ENCODE measurements at regions not wholly inside any gene's neighbourhood (a gene's known extent, or its start where the extent isn't known, plus 50 kb on each side); places are given as distances from the start of the nearest gene placed in this dataset.

DNA sequence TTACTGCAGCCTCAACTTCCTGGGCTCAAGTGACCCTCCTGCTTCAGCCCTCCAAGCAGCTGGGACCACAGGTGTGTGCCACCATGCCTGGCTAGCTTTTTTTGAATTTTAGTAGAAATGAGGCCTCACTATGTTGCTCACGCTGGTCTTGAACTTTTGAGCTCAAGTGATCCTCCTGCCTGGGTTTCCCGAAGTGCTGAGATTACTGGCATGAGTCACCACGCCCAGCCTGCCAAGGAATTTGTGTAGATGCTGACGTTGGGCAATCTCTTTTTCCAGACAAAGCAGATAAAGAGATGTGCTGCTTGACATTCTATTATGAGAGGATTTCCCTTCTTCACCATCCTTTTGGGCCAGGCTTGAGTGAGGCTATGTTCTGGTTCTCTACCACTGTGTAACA is 254.5 kb upstream of the RPS6KA3 start:
- Histone ChIP-seq H3K4me1 (ENCODE audit: control insufficient read depth, insufficient read depth, low read length) (no peaks in the 10 kb centered on the region), H3K27me3 (ENCODE audit: control insufficient read depth, insufficient read depth, low read length, poor library complexity, severe bottlenecking) (no peaks in the 10 kb centered on the region), H3K27ac (ENCODE audit: low read depth, low read length) (no peak overlapping the region), H3K36me3 (ENCODE audit: control insufficient read depth, insufficient read depth, low read length) (no peaks in the 10 kb centered on the region), H3K9me3 (ENCODE audit: control insufficient read depth, low read length) (no peaks in the 10 kb centered on the region), H3K4me3 (ENCODE audit: low read length) (no peak overlapping the region), H3K9ac (ENCODE audit: extremely low read depth, low read length, poor library complexity, severe bottlenecking) (no peak overlapping the region)
- Mint-ChIP-seq H3K36me3 (ENCODE audit: low read depth) (no peaks in the 10 kb centered on the region), H3K27ac (no peak overlapping the region), H3K4me1 (peaks cover 2% of the 10 kb centered on the region), H3K27me3 (ENCODE audit: insufficient read depth) (peaks cover 9% of the 10 kb centered on the region), H3K4me3 (no peak overlapping the region), H3K9me3 (no peaks in the 10 kb centered on the region)
- DNase-seq = no peak
- TF ChIP-seq, protein P1, sequence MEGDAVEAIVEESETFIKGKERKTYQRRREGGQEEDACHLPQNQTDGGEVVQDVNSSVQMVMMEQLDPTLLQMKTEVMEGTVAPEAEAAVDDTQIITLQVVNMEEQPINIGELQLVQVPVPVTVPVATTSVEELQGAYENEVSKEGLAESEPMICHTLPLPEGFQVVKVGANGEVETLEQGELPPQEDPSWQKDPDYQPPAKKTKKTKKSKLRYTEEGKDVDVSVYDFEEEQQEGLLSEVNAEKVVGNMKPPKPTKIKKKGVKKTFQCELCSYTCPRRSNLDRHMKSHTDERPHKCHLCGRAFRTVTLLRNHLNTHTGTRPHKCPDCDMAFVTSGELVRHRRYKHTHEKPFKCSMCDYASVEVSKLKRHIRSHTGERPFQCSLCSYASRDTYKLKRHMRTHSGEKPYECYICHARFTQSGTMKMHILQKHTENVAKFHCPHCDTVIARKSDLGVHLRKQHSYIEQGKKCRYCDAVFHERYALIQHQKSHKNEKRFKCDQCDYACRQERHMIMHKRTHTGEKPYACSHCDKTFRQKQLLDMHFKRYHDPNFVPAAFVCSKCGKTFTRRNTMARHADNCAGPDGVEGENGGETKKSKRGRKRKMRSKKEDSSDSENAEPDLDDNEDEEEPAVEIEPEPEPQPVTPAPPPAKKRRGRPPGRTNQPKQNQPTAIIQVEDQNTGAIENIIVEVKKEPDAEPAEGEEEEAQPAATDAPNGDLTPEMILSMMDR (conservative IDR thresholded peaks at IDR 0.05) = no peak
- 88 to 100% methylated on average over 2 to 4 of the region's 4 CpGs for WGBS, 2 experiments (ENCODE audit: insufficient coverage in 1 of 2, insufficient read length in 1 of 2)

DNA sequence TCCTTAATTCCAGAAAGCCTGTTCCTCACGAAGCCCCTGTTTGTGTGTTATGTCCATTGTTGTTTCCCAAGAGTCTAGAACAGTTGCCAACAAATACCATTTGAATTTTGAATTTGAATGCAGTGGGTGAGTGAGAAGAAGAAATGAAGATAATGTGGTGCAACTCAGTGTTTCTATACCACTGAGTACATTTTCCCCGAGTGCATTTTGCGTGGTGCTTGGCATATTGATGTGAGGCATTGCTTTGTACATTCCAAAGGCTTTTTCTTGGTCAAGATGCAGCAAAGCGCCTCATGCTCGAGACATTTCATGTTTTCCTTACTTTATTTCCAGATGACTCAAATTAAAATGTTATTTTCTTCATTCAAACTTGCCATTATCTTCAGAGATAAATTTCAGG is 253.1 kb upstream of the RPS6KA3 start:
- TF ChIP-seq, protein P1 (conservative IDR thresholded peaks at IDR 0.05) = no peak
- H3K4me3 Mint-ChIP-seq = no peak overlapping the region
- Histone ChIP-seq H3K4me1 (ENCODE audit: control insufficient read depth, insufficient read depth, low read length) (no peaks in the 10 kb centered on the region), H3K9ac (ENCODE audit: extremely low read depth, low read length, poor library complexity, severe bottlenecking) (no peak overlapping the region), H3K27ac (ENCODE audit: low read depth, low read length) (no peak overlapping the region), H3K36me3 (ENCODE audit: control insufficient read depth, insufficient read depth, low read length) (no peaks in the 10 kb centered on the region), H3K9me3 (ENCODE audit: control insufficient read depth, low read length) (no peaks in the 10 kb centered on the region), H3K27me3 (ENCODE audit: control insufficient read depth, insufficient read depth, low read length, poor library complexity, severe bottlenecking) (no peaks in the 10 kb centered on the region), H3K4me3 (ENCODE audit: low read length) (no peak overlapping the region)
- H3K27me3 Mint-ChIP-seq (ENCODE audit: insufficient read depth) = peaks cover 9% of the 10 kb centered on the region
- WGBS, 2 experiments (ENCODE audit: insufficient coverage in 1 of 2, insufficient read length in 1 of 2) = 96 to 100% methylated on average over 1 to 5 of the region's 5 CpGs
- no peak overlapping the region for H3K27ac Mint-ChIP-seq
- peaks cover 1% of the 10 kb centered on the region for H3K9me3 Mint-ChIP-seq
- DNase-seq = no peak
- H3K36me3 Mint-ChIP-seq (ENCODE audit: low read depth) = no peaks in the 10 kb centered on the region
- H3K4me1 Mint-ChIP-seq = peaks cover 2% of the 10 kb centered on the region

DNA sequence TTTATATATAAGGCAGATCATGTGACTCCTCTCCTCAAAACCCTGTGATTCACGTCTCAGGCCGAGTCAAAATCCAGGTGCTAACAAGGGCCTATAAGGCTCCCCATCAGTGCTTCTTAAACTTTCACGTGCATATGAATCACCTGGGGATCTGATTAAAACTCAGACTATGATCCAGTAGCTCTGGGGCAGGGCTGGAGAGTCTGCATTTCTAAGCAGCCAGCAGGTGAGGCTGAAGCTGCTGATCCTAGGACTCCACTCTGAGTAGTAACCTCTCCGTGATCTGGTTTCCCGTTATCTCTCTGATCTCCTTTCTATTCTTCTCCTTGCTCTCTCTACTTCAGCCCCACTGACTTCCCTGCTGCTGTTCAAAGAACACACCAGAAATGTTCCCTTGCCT is 252.4 kb upstream of the RPS6KA3 start:
- no peak overlapping the region for H3K4me3 ChIP-seq (ENCODE audit: low read length)
- no peaks in the 10 kb centered on the region for H3K27me3 ChIP-seq (ENCODE audit: control insufficient read depth, insufficient read depth, low read length, poor library complexity, severe bottlenecking)
- Mint-ChIP-seq H3K4me1 (peaks cover 2% of the 10 kb centered on the region), H3K4me3 (no peak overlapping the region), H3K27ac (no peak overlapping the region), H3K9me3 (peaks cover 1% of the 10 kb centered on the region), H3K36me3 (ENCODE audit: low read depth) (no peaks in the 10 kb centered on the region), H3K27me3 (ENCODE audit: insufficient read depth) (peaks cover 9% of the 10 kb centered on the region)
- no peaks in the 10 kb centered on the region for H3K9me3 ChIP-seq (ENCODE audit: control insufficient read depth, low read length)
- no peak overlapping the region for H3K27ac ChIP-seq (ENCODE audit: low read depth, low read length)
- WGBS, 2 experiments (ENCODE audit: insufficient coverage in 1 of 2, insufficient read length in 1 of 2) = 60 to 61% methylated on average over 1 to 5 of the region's 5 CpGs
- H3K36me3 ChIP-seq (ENCODE audit: control insufficient read depth, insufficient read depth, low read length) = no peaks in the 10 kb centered on the region
- no peaks in the 10 kb centered on the region for H3K4me1 ChIP-seq (ENCODE audit: control insufficient read depth, insufficient read depth, low read length)
- DNase-seq = no peak
- no peak overlapping the region for H3K9ac ChIP-seq (ENCODE audit: extremely low read depth, low read length, poor library complexity, severe bottlenecking)
- TF ChIP-seq, protein P1 (conservative IDR thresholded peaks at IDR 0.05) = no peak
